ENCODE measurements at regions not wholly inside any gene's neighbourhood (a gene's known extent, or its start where the extent isn't known, plus 50 kb on each side); places are given as distances from the start of the nearest gene placed in this dataset.
A peak's percentile ranks its signal among the peaks of the same experiment; 100 is the strongest.
"Not testable (repeated sequence)": the region's sequence is repeated elsewhere in the genome, so short reads cannot be mapped to it uniquely, and the experiment has no call there.

DNA sequence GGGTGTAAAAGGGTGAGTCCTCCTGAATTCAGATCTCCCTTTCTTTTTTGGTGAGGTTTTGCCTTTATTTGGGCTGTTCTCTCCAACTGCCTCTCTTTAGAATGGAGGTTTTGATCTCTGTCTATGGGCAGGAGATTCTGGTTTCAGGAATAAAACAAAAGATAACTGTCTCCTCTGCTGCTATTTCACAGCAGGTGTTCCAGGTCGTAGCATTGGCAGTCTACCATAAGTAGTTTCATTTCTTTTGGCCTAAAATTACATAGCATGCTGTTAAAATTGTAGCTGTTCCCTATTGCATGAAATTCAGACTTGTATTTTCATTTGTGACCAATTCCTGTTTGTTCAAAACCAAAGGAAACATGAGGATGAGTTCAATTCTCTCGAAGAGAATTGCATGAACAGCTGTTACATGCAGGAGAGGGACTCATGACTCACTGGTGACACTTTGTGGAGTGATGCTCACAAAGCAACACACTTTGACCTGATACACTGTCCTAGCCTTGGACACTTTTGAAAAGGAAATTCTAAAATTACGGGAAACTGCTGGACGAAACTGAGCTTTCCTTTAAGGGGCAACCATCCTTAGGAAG lies 76.8 kb upstream of the SIRPG start:
- H3K4me3 Mint-ChIP-seq, result peak overlapping the region; percentile 46
- ATAC-seq (ENCODE audit: low read depth) (peak; percentile 83), DNase-seq (no peak)
- peak overlapping the region; percentile 62 for H3K27ac Mint-ChIP-seq
- no peaks in the 10 kb centered on the region for H3K27me3 Mint-ChIP-seq
- H3K4me1 Mint-ChIP-seq, result peaks cover 32% of the 10 kb centered on the region
- POLR2A ChIA-PET, result interaction anchor here (0.7 to 1.6 kb wide), 7 partner anchors 11 to 226 kb away, joined by 3 to 7 read pairs (median 5); no protein-coding TSS in a partner anchor
- H3K9me3 Mint-ChIP-seq, result no peaks in the 10 kb centered on the region
- peaks cover 2% of the 10 kb centered on the region for H3K36me3 Mint-ChIP-seq

DNA sequence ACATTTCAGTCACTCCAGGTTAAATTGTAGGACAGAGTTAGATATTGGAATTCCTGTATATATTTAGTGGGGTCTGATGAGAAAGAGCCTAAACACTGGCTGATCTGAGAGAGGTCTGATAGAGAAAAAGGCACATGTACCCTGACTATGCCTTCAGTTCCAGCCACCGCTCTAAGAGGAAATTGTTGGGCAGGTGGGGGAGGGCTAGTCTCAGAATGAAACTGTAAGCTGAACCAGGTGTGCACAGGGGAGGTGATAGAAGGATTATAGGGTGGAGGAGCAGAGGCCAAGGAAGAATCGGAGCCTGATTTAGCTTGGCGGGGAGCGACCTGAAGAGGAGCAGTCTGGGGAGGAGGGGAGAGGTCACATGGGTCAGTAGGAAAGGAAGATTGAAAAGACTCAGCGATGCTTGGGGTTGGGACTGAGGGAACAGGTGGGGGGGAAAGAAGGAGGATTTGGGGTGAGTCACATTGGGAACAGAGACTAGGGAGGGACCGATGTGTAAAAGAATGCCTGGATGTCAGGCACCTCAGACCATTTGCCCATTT lies 74.3 kb upstream of the SIRPG start:
- peak; percentile 41 for DNase-seq

DNA sequence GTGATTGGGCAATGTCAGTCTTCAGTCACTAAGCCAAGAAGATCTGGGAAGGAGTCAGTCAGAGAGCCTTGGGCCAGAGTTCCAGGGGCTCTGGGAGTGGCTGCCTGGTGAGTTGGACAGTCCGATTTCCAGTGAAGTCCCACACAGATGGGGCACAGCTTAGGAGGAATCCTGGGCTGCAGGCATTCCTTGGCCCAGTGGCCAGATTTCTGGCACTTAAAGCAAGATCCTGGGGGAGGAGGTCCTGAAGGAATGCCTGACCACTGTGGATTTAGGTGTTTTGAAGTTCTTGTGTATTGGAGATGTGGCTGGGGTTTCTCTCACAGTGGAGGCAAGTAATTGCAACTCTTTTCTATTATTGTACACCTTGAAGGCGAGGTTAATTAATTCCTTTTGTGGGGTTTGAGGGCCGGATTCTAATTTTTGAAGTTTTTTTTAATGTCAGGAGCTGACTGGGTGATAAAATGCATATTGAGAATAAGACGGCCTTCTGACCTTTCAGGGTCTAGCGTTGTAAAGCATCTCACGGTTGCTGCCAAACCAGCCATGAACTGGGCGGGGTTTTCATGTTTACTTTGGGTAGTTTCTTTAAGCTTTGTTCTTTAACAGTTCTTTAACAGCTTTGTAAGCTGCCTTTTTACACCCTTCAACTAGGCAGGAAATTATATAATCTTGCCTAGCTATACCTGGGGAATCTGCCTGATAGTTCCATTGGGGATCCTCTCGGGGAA lies 73.6 kb upstream of the SIRPG start:
- H3K4me1 Mint-ChIP-seq, result peaks cover 28% of the 10 kb centered on the region
- H3K27ac Mint-ChIP-seq, result peak overlapping the region; percentile 90
- POLR2A ChIA-PET, result interaction anchor here (1.0 kb wide), 1 partner anchor 71 kb away, joined by 4 read pairs; no protein-coding TSS in a partner anchor
- ATAC-seq (ENCODE audit: low read depth), result peak; percentile 41
- not testable (repeated sequence) for DNase-seq, H3K9me3 Mint-ChIP-seq, H3K36me3 Mint-ChIP-seq, H3K27me3 Mint-ChIP-seq
- H3K4me3 Mint-ChIP-seq, result peak overlapping the region; percentile 75

More for the DNA sequence above, 74.3 kb upstream of the SIRPG start:
- peak; percentile 67 for ATAC-seq (ENCODE audit: low read depth)
- H3K9me3 Mint-ChIP-seq, H3K27me3 Mint-ChIP-seq, H3K36me3 Mint-ChIP-seq: not testable (repeated sequence)
- Mint-ChIP-seq H3K4me1 (peaks cover 28% of the 10 kb centered on the region), H3K4me3 (peak overlapping the region; percentile 75), H3K27ac (peak overlapping the region; percentile 90)
- POLR2A ChIA-PET, result interaction anchor here (1.0 kb wide), 1 partner anchor 72 kb away, joined by 4 read pairs; no protein-coding TSS in a partner anchor

DNA sequence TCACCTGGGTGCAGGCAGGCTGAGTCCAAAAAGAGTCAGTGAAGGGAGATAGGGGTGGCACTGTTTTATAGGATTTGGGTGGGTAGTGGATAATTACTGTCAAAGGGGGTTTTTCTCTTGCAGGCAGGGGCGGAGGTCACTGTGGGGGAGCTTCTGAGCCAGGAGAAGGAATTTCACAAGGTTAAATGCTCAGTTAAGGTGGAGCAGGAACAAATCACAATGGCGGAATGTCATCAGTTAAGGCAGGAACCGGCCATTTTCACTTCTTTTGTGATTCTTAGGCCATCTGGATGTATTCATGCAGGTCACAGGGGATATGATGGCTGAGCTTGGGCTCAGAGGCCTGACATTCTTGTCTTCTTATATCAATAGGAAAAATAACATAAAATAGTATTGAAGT lies 69.7 kb upstream of the SIRPG start:
- H3K36me3 Mint-ChIP-seq; H3K27ac Mint-ChIP-seq; H3K27me3 Mint-ChIP-seq; POLR2A ChIA-PET; H3K9me3 Mint-ChIP-seq; DNase-seq; H3K4me3 Mint-ChIP-seq; ATAC-seq (ENCODE audit: low read depth): not testable (repeated sequence)
- peaks cover 18% of the 10 kb centered on the region for H3K4me1 Mint-ChIP-seq

DNA sequence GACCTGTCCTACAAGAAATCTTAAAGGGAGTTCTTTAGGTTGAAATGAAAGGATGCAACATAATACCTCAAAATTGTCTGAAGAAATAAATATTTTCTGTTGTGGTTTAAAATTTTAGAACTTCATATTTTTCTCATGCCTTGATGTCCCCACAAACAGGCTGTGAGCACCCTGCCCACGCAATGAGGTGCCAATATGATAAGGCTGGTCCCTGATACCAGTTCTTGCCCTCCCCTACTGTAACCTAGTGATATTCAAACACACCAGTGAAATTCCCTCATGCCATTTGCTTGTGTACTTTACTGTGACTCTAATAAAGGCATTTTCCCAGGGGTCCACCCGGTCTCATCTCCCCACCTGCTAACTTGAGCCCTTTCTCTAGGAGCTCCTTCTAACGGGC lies 67.3 kb upstream of the SIRPG start:
- POLR2A ChIA-PET, result no interaction called here
- no peak for DNase-seq
- H3K27me3 Mint-ChIP-seq, result no peaks in the 10 kb centered on the region
- peaks cover 6% of the 10 kb centered on the region for H3K9me3 Mint-ChIP-seq
- peaks cover 7% of the 10 kb centered on the region for H3K36me3 Mint-ChIP-seq
- H3K27ac Mint-ChIP-seq, result no peak overlapping the region
- H3K4me3 Mint-ChIP-seq, result no peak overlapping the region
- peaks cover 12% of the 10 kb centered on the region for H3K4me1 Mint-ChIP-seq
- ATAC-seq (ENCODE audit: low read depth), result no peak

DNA sequence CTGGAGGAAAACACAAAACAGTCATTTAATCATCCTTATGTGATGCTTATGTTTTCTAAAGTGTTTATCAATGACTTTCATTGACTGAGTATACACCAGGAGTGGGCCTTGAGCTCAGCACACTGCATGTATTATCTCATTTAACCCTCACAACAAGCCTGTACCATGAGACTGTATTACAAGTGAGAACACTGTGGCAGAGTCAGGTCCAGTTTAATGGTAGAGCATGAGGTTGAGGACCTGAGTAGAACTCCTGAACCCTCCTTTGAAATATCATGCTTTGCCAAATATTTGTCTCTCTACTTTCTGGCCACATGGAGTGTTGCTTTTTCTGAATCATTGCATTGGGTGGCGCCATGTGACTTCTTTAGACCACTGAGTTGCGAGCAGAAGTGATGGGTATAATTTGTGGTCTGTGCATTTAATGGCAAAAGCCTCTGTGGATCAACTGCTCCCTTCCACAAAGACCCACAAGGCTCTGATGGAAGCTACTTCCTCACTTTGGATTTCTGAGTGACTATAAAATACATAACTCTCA lies 65.0 kb upstream of the SIRPG start:
- ATAC-seq (ENCODE audit: low read depth) (no peak), DNase-seq (no peak)
- Mint-ChIP-seq H3K4me1 (peaks cover 21% of the 10 kb centered on the region), H3K36me3 (peaks cover 7% of the 10 kb centered on the region), H3K27ac (no peak overlapping the region), H3K4me3 (no peak overlapping the region), H3K27me3 (no peaks in the 10 kb centered on the region), H3K9me3 (peaks cover 6% of the 10 kb centered on the region)
- POLR2A ChIA-PET, result interaction anchor here (1.3 kb wide), 1 partner anchor 38 kb away, joined by 3 read pairs; no protein-coding TSS in a partner anchor

DNA sequence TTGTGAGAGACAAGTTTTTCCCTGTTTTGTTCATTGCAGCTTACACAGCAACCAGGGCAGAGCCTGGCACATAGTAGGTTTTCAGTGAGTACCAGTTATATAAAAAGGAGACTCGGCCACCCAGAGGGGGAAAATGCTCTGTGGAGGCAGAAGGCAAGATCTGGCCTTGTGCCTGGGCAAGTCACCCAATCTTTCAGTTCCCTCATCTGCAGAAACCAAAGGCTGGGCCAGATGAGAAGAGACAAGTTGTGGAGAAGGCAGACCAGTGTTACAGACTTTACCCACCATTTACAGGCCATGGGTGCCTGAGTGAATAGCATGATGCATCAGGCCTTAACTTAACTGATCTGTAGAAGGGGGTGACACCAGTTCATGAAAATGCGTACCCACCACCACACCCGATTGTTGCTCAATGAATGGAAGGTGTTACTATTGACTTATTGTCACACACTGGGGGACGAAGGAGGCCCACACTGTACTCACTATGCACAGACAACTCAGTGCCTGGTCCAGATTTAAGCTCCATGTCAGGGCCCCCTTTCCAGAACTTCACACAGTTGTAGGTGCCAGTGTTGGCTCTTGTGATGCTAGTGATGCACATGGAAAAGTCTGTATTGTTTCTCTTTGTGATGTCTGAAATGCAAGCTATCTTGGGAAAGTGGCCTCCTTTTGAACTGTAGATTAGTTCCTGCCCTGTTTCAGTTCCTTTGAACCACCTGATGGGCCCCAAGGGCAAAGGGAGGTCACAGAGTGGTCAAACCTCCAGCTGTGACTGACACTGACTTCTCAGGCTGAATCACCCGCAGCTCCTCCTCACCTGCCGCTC lies 64.3 kb upstream of the SIRPG start:
- Mint-ChIP-seq H3K36me3 (peaks cover 7% of the 10 kb centered on the region), H3K27ac (no peak overlapping the region), H3K9me3 (peaks cover 6% of the 10 kb centered on the region), H3K27me3 (no peaks in the 10 kb centered on the region), H3K4me3 (no peak overlapping the region), H3K4me1 (peaks cover 21% of the 10 kb centered on the region)
- POLR2A ChIA-PET, result interaction anchor here (1.3 kb wide), 1 partner anchor 37 kb away, joined by 3 read pairs; no protein-coding TSS in a partner anchor
- no peak for ATAC-seq (ENCODE audit: low read depth)
- DNase-seq, result no peak

GRCh38 chr20:1720845-1721475 lies 63.4 kb upstream of the SIRPG start:
- no peak for ATAC-seq (ENCODE audit: low read depth)
- Mint-ChIP-seq H3K4me3 (no peak overlapping the region), H3K36me3 (peaks cover 11% of the 10 kb centered on the region), H3K9me3 (peaks cover 3% of the 10 kb centered on the region), H3K27me3 (peaks cover under 1% of the 10 kb centered on the region), H3K4me1 (peaks cover 21% of the 10 kb centered on the region), H3K27ac (no peak overlapping the region)
- POLR2A ChIA-PET, result no interaction called here
- DNase-seq, result no peak

- no peak for ATAC-seq (ENCODE audit: low read depth)
- peaks cover 21% of the 10 kb centered on the region for H3K4me1 Mint-ChIP-seq
- no peak for DNase-seq
Measured at GRCh38 chr20:1720226-1720625, 62.6 kb upstream of the SIRPG start.

GRCh38 chr20:1718604-1719384 lies 61.2 kb upstream of the SIRPG start:
- H3K36me3 Mint-ChIP-seq, result peaks cover 10% of the 10 kb centered on the region
- H3K4me1 Mint-ChIP-seq, result peaks cover 21% of the 10 kb centered on the region
- no peak overlapping the region for H3K27ac Mint-ChIP-seq
- H3K9me3 Mint-ChIP-seq, result peaks cover 7% of the 10 kb centered on the region
- H3K4me3 Mint-ChIP-seq, result no peak overlapping the region
- POLR2A ChIA-PET, result no interaction called here
- ATAC-seq (ENCODE audit: low read depth) (no peak), DNase-seq (no peak)
- peaks cover 1% of the 10 kb centered on the region for H3K27me3 Mint-ChIP-seq

More at GRCh38 chr20:1720226-1720625, 62.6 kb upstream of the SIRPG start:
- peaks cover 10% of the 10 kb centered on the region for H3K36me3 Mint-ChIP-seq
- H3K27ac Mint-ChIP-seq, result no peak overlapping the region
- POLR2A ChIA-PET, result interaction anchor here (0.6 kb wide), 1 partner anchor 447 kb away, joined by 4 read pairs; no protein-coding TSS in a partner anchor
- peaks cover 1% of the 10 kb centered on the region for H3K27me3 Mint-ChIP-seq
- H3K4me3 Mint-ChIP-seq, result no peak overlapping the region
- peaks cover 3% of the 10 kb centered on the region for H3K9me3 Mint-ChIP-seq

GRCh38 chr20:1712634-1713624 lies 55.4 kb upstream of the SIRPG start:
- no peak overlapping the region for H3K27ac Mint-ChIP-seq
- peaks cover 10% of the 10 kb centered on the region for H3K4me1 Mint-ChIP-seq
- POLR2A ChIA-PET, result no interaction called here
- peaks cover 16% of the 10 kb centered on the region for H3K36me3 Mint-ChIP-seq
- no peak overlapping the region for H3K4me3 Mint-ChIP-seq
- peaks cover 1% of the 10 kb centered on the region for H3K27me3 Mint-ChIP-seq
- ATAC-seq (ENCODE audit: low read depth) (no peak), DNase-seq (no peak)
- H3K9me3 Mint-ChIP-seq, result peaks cover 17% of the 10 kb centered on the region
